ENCODE measurements at regions not wholly inside any gene's neighbourhood (a gene's known extent, or its start where the extent isn't known, plus 50 kb on each side); places are given as distances from the start of the nearest gene placed in this dataset.

- TF ChIP-seq CTCF (conservative IDR thresholded peaks at IDR 0.05; ENCODE audit: low read length) (no peak), EZH2phosphoT487 (IDR thresholded peaks at IDR 0.05; ENCODE audit: borderline replicate concordance, low read depth, low read length) (no peak)
Observed at GRCh38 chr5:96501991-96502646, 69.1 kb upstream of the PCSK1 start.

Data from OCI-LY7 (cell line).